HL-60 (cell line): ENCODE measurements at regions not wholly inside any gene's neighbourhood (a gene's known extent, or its start where the extent isn't known, plus 50 kb on each side); places are given as distances from the start of the nearest gene placed in this dataset.

Source experiments
- CTCF ChIP-seq: IDR thresholded peaks from one replicate; pipeline ENCODE4 v1.5.1; 2011; ENCODE audit warnings: low read length, control low read depth, inconsistent platforms; ENCODE audit not compliant: insufficient read depth
- REST ChIP-seq: IDR thresholded peaks from 2 replicates; pipeline ENCODE4 v1.6.1; 2012; ENCODE audit warnings: low read depth; ENCODE audit not compliant: insufficient replicate concordance

- TF ChIP-seq CTCF: no peak
- no peak for TF ChIP-seq REST
Observed at GRCh38 chr9:120030847-120031246, 549.1 kb downstream of the CDK5RAP2 start.
